ENCODE measurements at regions not wholly inside any gene's neighbourhood (a gene's known extent, or its start where the extent isn't known, plus 50 kb on each side); places are given as distances from the start of the nearest gene placed in this dataset.

DNA sequence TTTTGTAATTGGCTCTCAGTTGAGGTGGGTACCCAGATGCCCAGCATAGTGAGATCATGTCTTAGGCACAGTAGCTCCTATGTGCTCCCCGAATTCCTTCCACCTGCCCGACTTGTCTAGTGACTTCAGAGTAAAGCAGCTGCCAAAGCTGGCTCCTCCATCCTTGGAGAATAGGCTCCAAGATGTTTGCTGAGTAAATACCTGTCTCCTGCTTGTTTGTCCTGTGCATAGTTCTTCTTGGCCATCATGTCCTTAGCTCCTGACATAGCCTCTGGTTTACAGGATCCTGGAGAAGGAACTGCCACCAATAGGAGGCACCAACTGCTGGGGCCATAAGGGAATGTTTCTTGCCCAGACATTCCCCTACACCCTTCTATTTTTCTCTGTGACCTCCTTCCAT is 52.6 kb upstream of the CISTR start:
- TF ChIP-seq, protein P1, sequence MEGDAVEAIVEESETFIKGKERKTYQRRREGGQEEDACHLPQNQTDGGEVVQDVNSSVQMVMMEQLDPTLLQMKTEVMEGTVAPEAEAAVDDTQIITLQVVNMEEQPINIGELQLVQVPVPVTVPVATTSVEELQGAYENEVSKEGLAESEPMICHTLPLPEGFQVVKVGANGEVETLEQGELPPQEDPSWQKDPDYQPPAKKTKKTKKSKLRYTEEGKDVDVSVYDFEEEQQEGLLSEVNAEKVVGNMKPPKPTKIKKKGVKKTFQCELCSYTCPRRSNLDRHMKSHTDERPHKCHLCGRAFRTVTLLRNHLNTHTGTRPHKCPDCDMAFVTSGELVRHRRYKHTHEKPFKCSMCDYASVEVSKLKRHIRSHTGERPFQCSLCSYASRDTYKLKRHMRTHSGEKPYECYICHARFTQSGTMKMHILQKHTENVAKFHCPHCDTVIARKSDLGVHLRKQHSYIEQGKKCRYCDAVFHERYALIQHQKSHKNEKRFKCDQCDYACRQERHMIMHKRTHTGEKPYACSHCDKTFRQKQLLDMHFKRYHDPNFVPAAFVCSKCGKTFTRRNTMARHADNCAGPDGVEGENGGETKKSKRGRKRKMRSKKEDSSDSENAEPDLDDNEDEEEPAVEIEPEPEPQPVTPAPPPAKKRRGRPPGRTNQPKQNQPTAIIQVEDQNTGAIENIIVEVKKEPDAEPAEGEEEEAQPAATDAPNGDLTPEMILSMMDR (IDR thresholded peaks at IDR 0.05 in 8 of 11, conservative IDR thresholded peaks at IDR 0.05 in 3 of 11) = no peak
- no peak for TF ChIP-seq POLR2A (IDR thresholded peaks at IDR 0.05)

Measured in spleen (tissue), 7 donors.